ENCODE measurements at regions not wholly inside any gene's neighbourhood (a gene's known extent, or its start where the extent isn't known, plus 50 kb on each side); places are given as distances from the start of the nearest gene placed in this dataset.
"Not testable (repeated sequence)": the region's sequence is repeated elsewhere in the genome, so short reads cannot be mapped to it uniquely, and the experiment has no call there.

DNA sequence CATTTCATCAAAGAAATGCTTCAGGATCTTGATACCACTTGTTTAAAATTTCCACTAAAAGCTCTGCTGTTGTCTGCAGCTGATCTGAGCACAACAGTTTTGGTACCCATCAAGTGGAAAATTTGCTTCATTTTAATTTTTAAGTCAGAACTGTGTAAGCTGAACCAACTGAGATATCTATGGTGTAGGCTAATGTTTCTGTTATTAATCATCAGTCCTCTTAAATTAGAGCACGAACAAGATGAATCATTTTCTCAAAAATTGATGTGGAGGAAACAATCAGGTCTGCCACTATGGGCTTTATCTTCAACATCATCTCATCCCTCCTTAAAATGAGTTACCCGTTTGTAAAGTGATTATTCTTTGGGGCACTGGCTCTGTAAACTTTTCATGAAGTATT is 221.5 kb upstream of the NBEA start:
- Histone ChIP-seq H3K4me1 (ENCODE audit: control insufficient read depth in 1 of 2, insufficient read depth in 2 of 2, low read length in 2 of 2) (no peaks in the 10 kb centered on the region), H3K27me3 (ENCODE audit: control insufficient read depth in 1 of 2, insufficient read depth in 2 of 2, low read length in 2 of 2) (no peaks in the 10 kb centered on the region), H3K36me3 (ENCODE audit: control insufficient read depth in 1 of 2, insufficient read depth in 2 of 2, low read length in 2 of 2) (no peaks in the 10 kb centered on the region), H3K9ac (ENCODE audit: low read depth in 1 of 2, low read length in 2 of 2) (no peak overlapping the region), H3K4me3 (ENCODE audit: low read depth in 1 of 2, low read length in 2 of 2) (no peak overlapping the region), H3K9me3 (ENCODE audit: control insufficient read depth in 1 of 2, low read length in 2 of 2) (no peaks in the 10 kb centered on the region), H3K27ac (ENCODE audit: low read depth, low read length) (no peak overlapping the region)

DNA sequence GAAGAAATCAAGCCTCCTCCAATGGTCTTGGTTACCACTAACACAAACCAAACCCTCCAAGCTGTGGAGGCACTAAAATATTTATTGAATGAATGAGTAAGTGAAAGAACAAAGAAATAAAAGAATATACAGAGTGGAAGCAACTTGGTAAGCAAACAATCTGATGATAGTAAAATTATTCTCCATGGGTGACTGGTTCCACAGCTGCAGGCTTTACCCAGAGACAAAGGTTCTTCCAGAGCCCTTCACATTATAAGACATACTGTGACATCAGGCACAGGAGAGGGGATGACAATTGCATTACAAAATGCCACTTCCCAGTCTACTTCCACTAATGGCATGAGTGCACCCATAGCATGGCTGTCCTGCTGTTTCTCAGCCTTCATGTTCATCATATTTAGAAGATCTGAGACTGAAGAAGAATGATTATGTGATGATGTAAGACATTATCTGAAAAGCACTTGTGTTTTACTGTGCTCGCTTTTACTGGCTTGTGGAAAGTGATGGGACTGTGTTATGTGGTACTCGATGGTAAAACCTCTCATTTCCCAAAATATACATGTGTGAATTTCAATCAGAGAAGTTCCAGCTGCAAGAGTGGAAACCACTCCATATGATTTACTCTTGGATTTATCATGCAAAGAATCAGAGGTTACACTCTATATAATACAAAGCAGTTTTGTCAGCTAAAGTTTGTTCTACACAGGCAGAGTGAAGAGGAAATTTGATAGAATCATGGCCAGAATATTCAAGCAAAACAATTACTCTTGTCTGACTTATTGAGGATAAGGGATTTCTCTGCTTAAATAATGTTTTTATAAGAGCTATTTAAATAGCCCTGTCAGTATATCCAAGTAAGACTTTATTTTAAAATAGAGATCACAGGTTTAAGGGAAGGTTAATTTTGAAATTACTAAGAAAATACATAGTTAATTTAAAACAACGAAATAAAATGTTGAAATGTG is 220.2 kb upstream of the NBEA start:
- Histone ChIP-seq H3K9me3 (ENCODE audit: control insufficient read depth in 1 of 2, low read length in 2 of 2) (no peaks in the 10 kb centered on the region), H3K27ac (ENCODE audit: low read depth, low read length) (no peak overlapping the region), H3K4me3 (ENCODE audit: low read depth in 1 of 2, low read length in 2 of 2) (no peak overlapping the region), H3K9ac (ENCODE audit: low read depth in 1 of 2, low read length in 2 of 2) (no peak overlapping the region), H3K4me1 (ENCODE audit: control insufficient read depth in 1 of 2, insufficient read depth in 2 of 2, low read length in 2 of 2) (no peaks in the 10 kb centered on the region), H3K36me3 (ENCODE audit: control insufficient read depth in 1 of 2, insufficient read depth in 2 of 2, low read length in 2 of 2) (no peaks in the 10 kb centered on the region), H3K27me3 (ENCODE audit: control insufficient read depth in 1 of 2, insufficient read depth in 2 of 2, low read length in 2 of 2) (no peaks in the 10 kb centered on the region)

DNA sequence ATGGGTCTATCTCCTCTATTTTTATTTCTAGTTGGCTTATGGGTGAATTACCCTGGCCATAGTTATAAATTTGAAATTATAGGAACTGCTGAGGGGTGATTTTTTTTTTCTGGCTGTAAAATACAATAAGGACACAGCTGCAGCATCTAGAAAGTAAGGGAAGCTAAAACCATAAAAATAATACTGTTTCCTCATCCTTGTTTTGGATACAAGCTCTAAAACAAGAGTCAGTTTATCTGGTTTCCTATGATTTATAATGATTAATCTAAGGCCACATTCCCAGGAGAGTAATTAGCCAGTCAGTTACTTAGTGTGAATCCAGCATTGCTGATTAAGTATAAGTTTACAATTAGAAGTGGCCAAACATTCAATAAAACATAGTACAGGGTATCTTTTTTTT is 219.1 kb upstream of the NBEA start:
- Histone ChIP-seq H3K4me3 (ENCODE audit: low read depth in 1 of 2, low read length in 2 of 2) (no peak overlapping the region), H3K4me1 (ENCODE audit: control insufficient read depth in 1 of 2, insufficient read depth in 2 of 2, low read length in 2 of 2) (no peaks in the 10 kb centered on the region), H3K36me3 (ENCODE audit: control insufficient read depth in 1 of 2, insufficient read depth in 2 of 2, low read length in 2 of 2) (no peaks in the 10 kb centered on the region), H3K9me3 (ENCODE audit: control insufficient read depth in 1 of 2, low read length in 2 of 2) (no peaks in the 10 kb centered on the region), H3K9ac (ENCODE audit: low read depth in 1 of 2, low read length in 2 of 2) (no peak overlapping the region), H3K27ac (ENCODE audit: low read depth, low read length) (no peak overlapping the region), H3K27me3 (ENCODE audit: control insufficient read depth in 1 of 2, insufficient read depth in 2 of 2, low read length in 2 of 2) (no peaks in the 10 kb centered on the region)

DNA sequence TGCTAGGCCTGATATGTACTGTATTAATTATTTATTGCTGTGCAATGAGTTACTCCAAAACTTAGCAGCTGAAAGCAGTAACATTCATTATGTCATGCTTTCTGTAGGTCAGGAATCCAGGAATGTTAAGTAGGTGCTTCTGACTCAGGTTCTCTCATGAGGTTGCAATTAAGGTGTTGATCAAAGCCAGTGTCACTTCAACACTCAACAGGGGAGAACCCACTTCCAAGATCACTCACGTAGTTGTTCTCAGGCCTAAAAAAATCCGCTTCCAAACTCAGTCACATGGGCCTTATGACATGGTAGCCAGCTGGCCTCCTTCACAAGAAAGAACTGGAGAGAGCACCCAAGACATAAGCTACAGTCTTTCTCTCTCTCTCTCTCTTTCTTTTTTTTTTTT is 211.1 kb upstream of the NBEA start:
- Histone ChIP-seq H3K9me3 (ENCODE audit: control insufficient read depth in 1 of 2, low read length in 2 of 2) (no peaks in the 10 kb centered on the region), H3K9ac (ENCODE audit: low read depth in 1 of 2, low read length in 2 of 2) (no peak overlapping the region), H3K27me3 (ENCODE audit: control insufficient read depth in 1 of 2, insufficient read depth in 2 of 2, low read length in 2 of 2) (no peaks in the 10 kb centered on the region), H3K4me3 (ENCODE audit: low read depth in 1 of 2, low read length in 2 of 2) (no peak overlapping the region), H3K4me1 (ENCODE audit: control insufficient read depth in 1 of 2, insufficient read depth in 2 of 2, low read length in 2 of 2) (no peaks in the 10 kb centered on the region), H3K36me3 (ENCODE audit: control insufficient read depth in 1 of 2, insufficient read depth in 2 of 2, low read length in 2 of 2) (no peaks in the 10 kb centered on the region), H3K27ac (ENCODE audit: low read depth, low read length) (no peak overlapping the region)

DNA sequence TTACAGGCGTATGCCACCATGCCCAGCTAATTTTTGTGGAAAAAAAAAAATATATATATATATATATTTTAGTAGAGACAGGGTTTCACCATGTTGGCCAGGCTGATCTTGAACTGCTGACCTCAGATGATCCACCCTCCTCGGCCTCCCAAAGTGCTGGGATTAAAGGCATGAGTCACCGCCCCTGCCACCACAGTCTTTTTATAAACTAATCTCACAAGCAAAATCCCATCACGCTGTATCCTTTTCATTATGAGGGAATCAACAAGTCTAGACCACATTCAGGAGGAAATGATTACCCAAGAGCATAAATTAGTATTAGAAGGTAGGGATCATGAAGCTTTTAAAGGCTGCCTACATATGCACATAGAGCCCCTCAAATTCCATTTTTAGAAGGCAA is 210.6 kb upstream of the NBEA start:
- H3K4me1 ChIP-seq (ENCODE audit: control insufficient read depth in 1 of 2, insufficient read depth in 2 of 2, low read length in 2 of 2): no peaks in the 10 kb centered on the region
- no peak overlapping the region for H3K9ac ChIP-seq (ENCODE audit: low read depth in 1 of 2, low read length in 2 of 2)
- no peaks in the 10 kb centered on the region for H3K9me3 ChIP-seq (ENCODE audit: control insufficient read depth in 1 of 2, low read length in 2 of 2)
- H3K27me3 ChIP-seq (ENCODE audit: control insufficient read depth in 1 of 2, insufficient read depth in 2 of 2, low read length in 2 of 2): no peaks in the 10 kb centered on the region
- H3K4me3 ChIP-seq (ENCODE audit: low read depth in 1 of 2, low read length in 2 of 2): no peak overlapping the region
- H3K36me3 ChIP-seq (ENCODE audit: control insufficient read depth in 1 of 2, insufficient read depth in 2 of 2, low read length in 2 of 2): no peaks in the 10 kb centered on the region
- H3K27ac ChIP-seq (ENCODE audit: low read depth, low read length): no peak overlapping the region

DNA sequence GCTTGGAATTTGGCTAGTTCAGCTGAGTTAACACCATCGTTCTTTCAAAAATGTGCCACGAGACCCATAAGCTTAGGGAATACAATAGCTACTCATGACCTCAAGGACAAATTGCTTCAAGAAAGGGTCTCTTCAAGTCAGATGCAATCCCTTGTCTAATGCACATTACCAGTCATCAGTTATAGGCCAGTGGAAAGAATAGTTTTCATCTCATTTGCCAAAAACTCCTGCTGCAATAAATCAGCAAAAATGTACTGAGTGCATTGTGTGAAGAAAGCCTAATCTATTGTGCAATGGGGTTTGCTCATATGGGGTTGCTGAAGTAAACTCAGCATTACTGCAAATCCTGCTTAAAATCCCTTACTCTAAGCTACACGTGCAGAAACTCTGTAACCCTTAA is 208.3 kb upstream of the NBEA start:
- no peaks in the 10 kb centered on the region for H3K36me3 ChIP-seq (ENCODE audit: control insufficient read depth in 1 of 2, insufficient read depth in 2 of 2, low read length in 2 of 2)
- no peak overlapping the region for H3K27ac ChIP-seq (ENCODE audit: low read depth, low read length)
- no peaks in the 10 kb centered on the region for H3K9me3 ChIP-seq (ENCODE audit: control insufficient read depth in 1 of 2, low read length in 2 of 2)
- no peak overlapping the region for H3K9ac ChIP-seq (ENCODE audit: low read depth in 1 of 2, low read length in 2 of 2)
- no peaks in the 10 kb centered on the region for H3K4me1 ChIP-seq (ENCODE audit: control insufficient read depth in 1 of 2, insufficient read depth in 2 of 2, low read length in 2 of 2)
- no peak overlapping the region for H3K4me3 ChIP-seq (ENCODE audit: low read depth in 1 of 2, low read length in 2 of 2)
- no peaks in the 10 kb centered on the region for H3K27me3 ChIP-seq (ENCODE audit: control insufficient read depth in 1 of 2, insufficient read depth in 2 of 2, low read length in 2 of 2)

DNA sequence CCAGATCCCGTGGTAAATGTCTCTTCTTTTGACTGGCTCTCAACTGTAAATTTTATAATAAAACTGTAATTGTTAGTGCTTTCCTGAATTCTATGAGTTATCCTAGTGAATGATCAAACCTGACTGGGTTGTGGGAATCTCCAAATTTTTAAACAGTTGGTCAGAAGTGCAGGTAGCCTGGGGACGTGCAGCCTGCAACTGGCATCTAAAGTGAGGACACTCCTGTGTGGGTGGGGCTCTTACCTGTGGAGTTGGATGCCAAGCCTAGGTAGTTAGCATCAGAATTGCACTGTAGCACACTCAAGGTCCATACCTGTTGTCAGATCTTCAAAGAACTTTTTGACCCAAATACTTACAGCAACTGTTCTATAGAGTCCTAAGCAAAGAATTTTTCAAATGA is 207.1 kb upstream of the NBEA start:
- H3K4me1 ChIP-seq (ENCODE audit: control insufficient read depth in 1 of 2, insufficient read depth in 2 of 2, low read length in 2 of 2): no peaks in the 10 kb centered on the region
- no peak overlapping the region for H3K4me3 ChIP-seq (ENCODE audit: low read depth in 1 of 2, low read length in 2 of 2)
- H3K27me3 ChIP-seq (ENCODE audit: control insufficient read depth in 1 of 2, insufficient read depth in 2 of 2, low read length in 2 of 2): no peaks in the 10 kb centered on the region
- no peaks in the 10 kb centered on the region for H3K9me3 ChIP-seq (ENCODE audit: control insufficient read depth in 1 of 2, low read length in 2 of 2)
- H3K27ac ChIP-seq (ENCODE audit: low read depth, low read length): no peak overlapping the region
- no peak overlapping the region for H3K9ac ChIP-seq (ENCODE audit: low read depth in 1 of 2, low read length in 2 of 2)
- no peaks in the 10 kb centered on the region for H3K36me3 ChIP-seq (ENCODE audit: control insufficient read depth in 1 of 2, insufficient read depth in 2 of 2, low read length in 2 of 2)

DNA sequence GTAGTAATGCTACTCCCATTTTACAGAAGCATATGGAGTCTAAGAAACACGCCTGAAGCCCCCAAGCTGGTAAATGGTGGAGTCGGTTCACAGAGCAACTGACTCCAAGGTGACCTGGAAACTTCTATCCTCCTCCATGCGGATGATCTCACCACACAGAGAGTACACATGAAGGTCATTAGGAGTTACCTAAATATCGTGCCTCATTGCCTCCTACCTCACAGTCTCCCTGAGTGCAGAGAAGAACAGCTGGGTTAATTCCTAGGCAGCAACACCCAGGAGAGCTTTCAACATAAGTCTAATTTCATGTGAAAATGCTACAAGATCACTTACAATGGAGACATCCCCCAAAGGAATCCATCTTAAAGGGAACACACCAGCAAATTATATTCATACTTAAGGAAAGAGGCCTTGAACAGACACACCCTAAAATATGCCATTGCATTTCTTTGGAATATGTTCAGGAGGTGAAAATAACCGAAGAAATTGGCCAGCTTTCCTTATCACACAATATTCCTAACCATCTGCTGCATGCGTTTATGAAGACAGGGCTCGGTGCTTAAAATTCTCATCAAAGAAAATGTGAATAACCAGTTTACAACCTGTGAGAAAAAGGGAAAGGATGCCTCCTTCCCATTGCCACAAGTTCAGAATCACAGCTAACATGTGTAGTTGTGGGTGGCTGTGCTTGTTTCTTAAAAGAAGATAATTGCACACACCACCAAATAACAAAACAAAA is 203.6 kb upstream of the NBEA start:
- Histone ChIP-seq H3K36me3 (ENCODE audit: control insufficient read depth in 1 of 2, insufficient read depth in 2 of 2, low read length in 2 of 2) (no peaks in the 10 kb centered on the region), H3K4me3 (ENCODE audit: low read depth in 1 of 2, low read length in 2 of 2) (no peak overlapping the region), H3K9ac (ENCODE audit: low read depth in 1 of 2, low read length in 2 of 2) (no peak overlapping the region), H3K4me1 (ENCODE audit: control insufficient read depth in 1 of 2, insufficient read depth in 2 of 2, low read length in 2 of 2) (no peaks in the 10 kb centered on the region), H3K27ac (ENCODE audit: low read depth, low read length) (no peak overlapping the region), H3K27me3 (ENCODE audit: control insufficient read depth in 1 of 2, insufficient read depth in 2 of 2, low read length in 2 of 2) (no peaks in the 10 kb centered on the region), H3K9me3 (ENCODE audit: control insufficient read depth in 1 of 2, low read length in 2 of 2) (no peaks in the 10 kb centered on the region)

DNA sequence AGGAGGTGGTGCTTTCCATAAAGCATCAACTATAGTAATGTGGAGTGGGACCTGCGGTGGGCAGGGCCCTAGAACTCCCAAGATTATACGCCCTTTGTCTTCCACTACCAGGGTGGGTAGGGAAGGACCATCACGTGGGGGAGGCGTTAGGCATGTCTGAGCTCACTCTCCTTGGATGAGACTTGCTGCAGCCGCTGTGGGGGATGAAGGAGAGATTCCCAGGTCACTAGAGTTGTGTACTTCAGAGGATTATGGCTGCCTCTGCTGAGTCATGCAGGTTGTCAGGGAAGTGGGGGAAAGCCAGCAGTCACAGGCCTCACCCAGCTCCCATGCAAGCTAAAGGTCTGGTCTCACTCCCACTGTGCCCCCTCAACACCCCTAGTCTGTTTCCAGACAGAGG is 195.0 kb upstream of the NBEA start:
- H3K4me3 ChIP-seq (ENCODE audit: low read depth in 1 of 2, low read length in 2 of 2); H3K4me1 ChIP-seq (ENCODE audit: control insufficient read depth in 1 of 2, insufficient read depth in 2 of 2, low read length in 2 of 2); H3K9me3 ChIP-seq (ENCODE audit: control insufficient read depth in 1 of 2, low read length in 2 of 2); H3K27me3 ChIP-seq (ENCODE audit: control insufficient read depth in 1 of 2, insufficient read depth in 2 of 2, low read length in 2 of 2); H3K9ac ChIP-seq (ENCODE audit: low read depth in 1 of 2, low read length in 2 of 2); H3K27ac ChIP-seq (ENCODE audit: low read depth, low read length); H3K36me3 ChIP-seq (ENCODE audit: control insufficient read depth in 1 of 2, insufficient read depth in 2 of 2, low read length in 2 of 2): not testable (repeated sequence)

DNA sequence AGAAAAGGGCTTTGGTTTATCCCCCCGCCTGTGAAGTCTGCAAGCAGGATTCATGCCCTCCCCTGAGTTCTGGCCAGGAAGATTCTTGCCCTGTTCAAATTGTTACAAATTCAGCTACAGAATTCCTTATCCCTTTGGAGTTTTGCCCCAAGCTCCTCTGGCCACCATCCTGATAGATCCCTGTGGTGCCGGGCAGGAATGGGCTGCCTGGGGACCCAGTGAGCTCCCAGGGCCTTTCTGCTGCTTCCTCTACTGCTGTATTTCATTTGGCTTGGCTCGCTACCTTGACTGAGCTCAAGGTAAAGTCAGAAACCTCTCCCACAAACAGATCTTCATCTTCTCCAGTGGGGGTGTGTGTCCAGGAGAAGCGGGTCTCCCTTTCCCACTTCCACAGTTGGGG is 194.6 kb upstream of the NBEA start:
- H3K9ac ChIP-seq (ENCODE audit: low read depth in 1 of 2, low read length in 2 of 2): no peak overlapping the region
- H3K4me3 ChIP-seq (ENCODE audit: low read depth in 1 of 2, low read length in 2 of 2): no peak overlapping the region
- H3K36me3 ChIP-seq (ENCODE audit: control insufficient read depth in 1 of 2, insufficient read depth in 2 of 2, low read length in 2 of 2): no peaks in the 10 kb centered on the region
- no peaks in the 10 kb centered on the region for H3K9me3 ChIP-seq (ENCODE audit: control insufficient read depth in 1 of 2, low read length in 2 of 2)
- H3K27me3 ChIP-seq (ENCODE audit: control insufficient read depth in 1 of 2, insufficient read depth in 2 of 2, low read length in 2 of 2): no peaks in the 10 kb centered on the region
- peaks cover 4 to 7% of the 10 kb centered on the region in 2 donors for H3K4me1 ChIP-seq (ENCODE audit: control insufficient read depth in 1 of 2, insufficient read depth in 2 of 2, low read length in 2 of 2)
- no peak overlapping the region for H3K27ac ChIP-seq (ENCODE audit: low read depth, low read length)

All from duodenal mucosa (tissue), 2 donors.